Karpas-422 (cell line): ENCODE measurements at regions not wholly inside any gene's neighbourhood (a gene's known extent, or its start where the extent isn't known, plus 50 kb on each side); places are given as distances from the start of the nearest gene placed in this dataset.

Experiments
- DNase-seq: peaks from one replicate; pipeline ENCODE4 v3.0.0-alpha.2; 2015
- H2AFZ ChIP-seq: fragments of 200-600 bp; sonication (generic); 2 replicates; pipeline ENCODE4 v1.6.1; 2014; ENCODE audit warnings: antibody characterized with exemption, low read length, mixed read lengths
- H3K27ac ChIP-seq: fragments of 200-600 bp; sonication (generic); 2 replicates; pipeline ENCODE4 v1.5.1; 2014; ENCODE audit warnings: mild to moderate bottlenecking, low read length, moderate library complexity
- H3K27me3 ChIP-seq: fragments of 200-600 bp; sonication (generic); 2 replicates; pipeline ENCODE4 v1.6.1; 2014; ENCODE audit warnings: low read length, mixed read lengths
- H3K36me3 ChIP-seq: fragments of 200-600 bp; sonication (generic); 2 replicates; pipeline ENCODE4 v1.6.1; 2014; ENCODE audit warnings: low read length, mixed read lengths; ENCODE audit not compliant: insufficient read depth
- H3K4me1 ChIP-seq: fragments of 200-600 bp; sonication (generic); 2 replicates; pipeline ENCODE4 v1.6.1; 2014; ENCODE audit warnings: mild to moderate bottlenecking, low read length, mixed read lengths
- H3K4me2 ChIP-seq: fragments of 200-600 bp; sonication (generic); 2 replicates; pipeline ENCODE4 v1.6.1; 2014; ENCODE audit warnings: low read length, low read depth, mild to moderate bottlenecking; ENCODE audit not compliant: poor library complexity, severe bottlenecking
- H3K4me3 ChIP-seq: fragments of 200-600 bp; sonication (generic); 2 replicates; pipeline ENCODE4 v1.5.1; 2014; ENCODE audit warnings: mild to moderate bottlenecking, antibody characterized with exemption, low read length, mixed read lengths
- H3K79me2 ChIP-seq: fragments of 200-600 bp; sonication (generic); 2 replicates; pipeline ENCODE4 v1.6.1; 2014; ENCODE audit warnings: mild to moderate bottlenecking, low read length, mixed read lengths
- H3K9ac ChIP-seq: fragments of 200-600 bp; sonication (generic); 2 replicates; pipeline ENCODE4 v1.6.0; 2014; ENCODE audit warnings: low read length
- H3K9me2 ChIP-seq: fragments of 200-600 bp; sonication (generic), shearing (Covaris generic); replicated peaks from 2 replicates; pipeline ENCODE4 v1.6.0; 2014; ENCODE audit warnings: mild to moderate bottlenecking, low read length, moderate library complexity; ENCODE audit not compliant: insufficient read depth
- H3K9me3 ChIP-seq: fragments of 300-700, 200-600 bp; sonication (generic); 2 replicates; pipeline ENCODE4 v1.6.1; 2014; ENCODE audit warnings: low read length, mixed read lengths
- H4K20me1 ChIP-seq: fragments of 200-600 bp; sonication (generic); 2 replicates; pipeline ENCODE4 v1.6.1; 2014; ENCODE audit warnings: mild to moderate bottlenecking, antibody characterized with exemption, low read length, low read depth; ENCODE audit not compliant: insufficient read depth

DNA sequence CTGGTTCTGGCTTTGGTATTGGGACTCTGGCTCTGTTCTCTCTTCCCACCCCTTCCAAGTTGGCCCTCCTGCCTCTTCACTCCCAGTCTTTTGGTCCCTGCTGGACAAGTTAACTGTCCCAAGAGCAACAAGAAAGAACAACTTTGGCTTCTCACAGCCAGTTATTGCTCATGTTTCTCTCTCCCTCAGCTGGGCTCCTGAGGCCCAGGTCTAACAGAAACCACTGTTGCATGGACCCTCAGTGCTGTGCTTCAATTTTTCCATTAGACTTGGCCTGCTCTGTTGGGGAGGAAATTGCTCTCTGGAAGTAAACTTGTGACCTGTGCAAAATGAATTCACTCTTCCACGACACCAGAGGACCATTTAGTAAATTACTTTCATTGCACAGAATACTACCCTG lies 64.5 kb downstream of the CHST2 start:
- no peak overlapping the region for H3K4me2 ChIP-seq
- H2AFZ ChIP-seq: no peak overlapping the region
- H3K9me2 ChIP-seq: no peaks in the 10 kb centered on the region
- H3K9me3 ChIP-seq: no peaks in the 10 kb centered on the region
- no peak overlapping the region for H3K9ac ChIP-seq
- no peak for DNase-seq
- no peaks in the 10 kb centered on the region for H3K36me3 ChIP-seq
- no peaks in the 10 kb centered on the region for H4K20me1 ChIP-seq
- no peak overlapping the region for H3K27ac ChIP-seq
- peaks cover 27% of the 10 kb centered on the region for H3K4me1 ChIP-seq
- no peak overlapping the region for H3K4me3 ChIP-seq
- no peaks in the 10 kb centered on the region for H3K27me3 ChIP-seq
- no peaks in the 10 kb centered on the region for H3K79me2 ChIP-seq

DNA sequence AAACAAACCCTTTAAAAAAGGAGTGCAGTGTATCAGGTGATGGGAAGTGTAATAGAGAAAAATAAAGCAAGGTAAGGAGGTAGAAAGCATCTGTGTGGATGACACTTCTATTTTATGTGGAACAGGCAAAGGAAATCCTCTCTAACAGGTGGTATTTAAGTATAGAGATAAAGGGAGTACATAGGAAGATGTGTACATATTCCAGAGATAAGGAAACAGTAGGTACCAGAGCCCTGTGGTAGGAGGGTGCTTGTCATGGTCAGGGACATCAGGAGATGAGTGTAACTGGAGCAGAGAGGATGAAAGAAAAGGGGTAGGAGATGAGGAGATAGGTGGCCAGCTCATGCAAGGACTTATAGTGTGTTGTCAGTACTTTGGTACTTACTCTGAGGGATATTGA lies 65.8 kb downstream of the CHST2 start:
- Histone ChIP-seq H3K79me2 (no peaks in the 10 kb centered on the region), H3K27ac (no peak overlapping the region), H4K20me1 (no peaks in the 10 kb centered on the region), H3K27me3 (no peaks in the 10 kb centered on the region), H3K4me3 (no peak overlapping the region), H3K36me3 (no peaks in the 10 kb centered on the region), H3K9me2 (no peaks in the 10 kb centered on the region), H2AFZ (no peak overlapping the region), H3K4me1 (peaks cover 32% of the 10 kb centered on the region), H3K4me2 (no peak overlapping the region), H3K9ac (no peak overlapping the region), H3K9me3 (no peaks in the 10 kb centered on the region)
- DNase-seq: no peak

DNA sequence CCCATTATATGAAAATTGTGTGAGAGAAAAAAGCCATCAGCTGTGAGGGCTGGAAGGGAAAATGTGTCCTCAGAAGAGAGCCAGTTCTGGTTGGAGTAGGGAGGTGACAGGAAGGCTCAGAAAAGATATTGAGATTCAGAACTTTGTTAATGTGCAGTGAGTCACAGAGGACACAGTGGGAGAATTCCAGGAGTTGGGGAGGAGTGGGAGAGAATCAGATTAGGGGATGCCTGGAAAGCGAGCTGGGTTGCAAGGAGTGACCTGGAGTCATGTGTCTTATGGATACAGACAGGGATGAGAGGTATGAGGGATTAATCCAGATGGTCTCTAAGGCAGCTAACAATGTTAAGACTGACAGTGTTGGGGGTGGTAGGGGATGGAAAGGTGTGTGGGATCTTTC lies 67.5 kb downstream of the CHST2 start:
- H2AFZ ChIP-seq: no peak overlapping the region

DNA sequence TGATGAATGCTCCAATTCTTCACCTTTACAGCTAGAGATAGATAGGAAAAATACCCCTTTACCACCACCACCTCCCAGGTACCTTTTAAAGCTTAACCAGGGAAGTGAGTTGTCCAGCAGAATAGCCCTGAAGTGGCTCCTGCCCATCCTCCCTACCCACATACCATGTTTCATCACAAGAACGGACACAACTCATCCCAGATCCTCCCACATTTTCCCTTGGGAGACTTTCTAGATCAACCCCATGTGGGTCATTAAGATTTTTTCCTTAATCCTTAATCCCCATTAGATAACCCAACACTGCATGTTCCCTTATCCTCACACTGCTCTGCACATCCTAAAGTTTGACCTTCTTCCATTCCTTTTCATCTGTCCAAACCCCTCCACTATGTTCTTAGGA lies 69.3 kb downstream of the CHST2 start:
- no peak for DNase-seq
- Histone ChIP-seq H4K20me1 (no peaks in the 10 kb centered on the region), H3K27me3 (no peaks in the 10 kb centered on the region), H2AFZ (no peak overlapping the region), H3K9ac (no peak overlapping the region), H3K4me2 (no peak overlapping the region), H3K9me2 (no peaks in the 10 kb centered on the region), H3K4me1 (peaks cover 31% of the 10 kb centered on the region), H3K27ac (no peak overlapping the region), H3K36me3 (no peaks in the 10 kb centered on the region), H3K79me2 (no peaks in the 10 kb centered on the region), H3K4me3 (no peak overlapping the region), H3K9me3 (no peaks in the 10 kb centered on the region)

More for the DNA sequence above, 67.5 kb downstream of the CHST2 start:
- H3K27ac ChIP-seq: no peak overlapping the region
- DNase-seq: no peak
- no peak overlapping the region for H3K9ac ChIP-seq
- H4K20me1 ChIP-seq: no peaks in the 10 kb centered on the region
- H3K36me3 ChIP-seq: no peaks in the 10 kb centered on the region
- H3K4me2 ChIP-seq: no peak overlapping the region
- H3K9me2 ChIP-seq: no peaks in the 10 kb centered on the region
- H3K4me3 ChIP-seq: no peak overlapping the region
- H3K27me3 ChIP-seq: no peaks in the 10 kb centered on the region
- peaks cover 37% of the 10 kb centered on the region for H3K4me1 ChIP-seq
- no peaks in the 10 kb centered on the region for H3K9me3 ChIP-seq
- H3K79me2 ChIP-seq: no peaks in the 10 kb centered on the region

DNA sequence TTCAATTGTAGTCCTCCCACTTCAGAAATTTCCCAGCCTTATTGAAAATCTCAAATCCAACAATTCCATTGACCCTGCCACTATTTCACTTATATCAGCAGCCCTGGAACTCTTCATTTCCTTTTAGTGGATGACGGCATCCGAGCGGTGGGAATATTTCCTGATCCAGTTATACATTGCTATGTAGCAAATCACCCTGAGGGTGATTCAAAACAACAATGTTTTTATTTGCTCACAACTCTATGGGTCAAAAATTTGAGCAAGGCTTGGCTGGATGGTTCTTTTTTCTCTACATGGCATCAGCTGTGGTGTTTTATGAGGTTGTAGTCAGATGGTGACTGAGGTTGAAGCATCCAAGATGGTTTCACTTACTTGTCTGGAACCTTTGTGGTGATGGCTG lies 70.5 kb downstream of the CHST2 start:
- H3K4me1 ChIP-seq: peaks cover 31% of the 10 kb centered on the region
- no peaks in the 10 kb centered on the region for H3K9me2 ChIP-seq
- no peak for DNase-seq
- no peak overlapping the region for H3K27ac ChIP-seq
- no peak overlapping the region for H2AFZ ChIP-seq
- H3K4me2 ChIP-seq: no peak overlapping the region
- H3K79me2 ChIP-seq: no peaks in the 10 kb centered on the region
- H3K4me3 ChIP-seq: no peak overlapping the region
- H3K27me3 ChIP-seq: no peaks in the 10 kb centered on the region
- H3K9me3 ChIP-seq: no peaks in the 10 kb centered on the region
- H3K9ac ChIP-seq: no peak overlapping the region
- H4K20me1 ChIP-seq: no peaks in the 10 kb centered on the region
- H3K36me3 ChIP-seq: no peaks in the 10 kb centered on the region

DNA sequence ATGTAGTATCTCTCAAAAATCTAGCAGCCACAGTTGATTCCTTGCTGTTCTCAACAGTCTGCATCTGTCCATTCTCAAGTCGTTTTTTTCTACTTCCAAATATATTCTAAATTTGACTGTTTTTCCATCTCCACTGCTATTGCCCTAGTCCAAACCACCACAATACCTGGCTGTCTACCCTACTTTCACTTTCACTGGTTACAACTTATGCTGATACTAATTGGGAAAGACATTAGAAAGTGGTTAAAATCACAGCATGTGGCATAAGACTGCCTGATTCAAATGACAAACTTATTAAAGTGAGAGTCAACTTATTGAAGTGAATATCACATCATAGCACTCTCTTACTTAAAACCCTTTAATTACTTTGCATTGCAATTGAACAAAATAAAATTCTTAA lies 72.6 kb downstream of the CHST2 start:
- Histone ChIP-seq H3K9me3 (no peaks in the 10 kb centered on the region), H3K27ac (no peak overlapping the region), H3K79me2 (no peaks in the 10 kb centered on the region), H3K4me3 (no peak overlapping the region), H3K36me3 (no peaks in the 10 kb centered on the region), H3K27me3 (no peaks in the 10 kb centered on the region), H3K4me1 (peaks cover 31% of the 10 kb centered on the region), H3K4me2 (no peak overlapping the region), H3K9ac (no peak overlapping the region), H4K20me1 (no peaks in the 10 kb centered on the region), H2AFZ (peak overlapping the region; percentile 37; the same call in 1 of the 2 replicates), H3K9me2 (no peaks in the 10 kb centered on the region)
- no peak for DNase-seq

DNA sequence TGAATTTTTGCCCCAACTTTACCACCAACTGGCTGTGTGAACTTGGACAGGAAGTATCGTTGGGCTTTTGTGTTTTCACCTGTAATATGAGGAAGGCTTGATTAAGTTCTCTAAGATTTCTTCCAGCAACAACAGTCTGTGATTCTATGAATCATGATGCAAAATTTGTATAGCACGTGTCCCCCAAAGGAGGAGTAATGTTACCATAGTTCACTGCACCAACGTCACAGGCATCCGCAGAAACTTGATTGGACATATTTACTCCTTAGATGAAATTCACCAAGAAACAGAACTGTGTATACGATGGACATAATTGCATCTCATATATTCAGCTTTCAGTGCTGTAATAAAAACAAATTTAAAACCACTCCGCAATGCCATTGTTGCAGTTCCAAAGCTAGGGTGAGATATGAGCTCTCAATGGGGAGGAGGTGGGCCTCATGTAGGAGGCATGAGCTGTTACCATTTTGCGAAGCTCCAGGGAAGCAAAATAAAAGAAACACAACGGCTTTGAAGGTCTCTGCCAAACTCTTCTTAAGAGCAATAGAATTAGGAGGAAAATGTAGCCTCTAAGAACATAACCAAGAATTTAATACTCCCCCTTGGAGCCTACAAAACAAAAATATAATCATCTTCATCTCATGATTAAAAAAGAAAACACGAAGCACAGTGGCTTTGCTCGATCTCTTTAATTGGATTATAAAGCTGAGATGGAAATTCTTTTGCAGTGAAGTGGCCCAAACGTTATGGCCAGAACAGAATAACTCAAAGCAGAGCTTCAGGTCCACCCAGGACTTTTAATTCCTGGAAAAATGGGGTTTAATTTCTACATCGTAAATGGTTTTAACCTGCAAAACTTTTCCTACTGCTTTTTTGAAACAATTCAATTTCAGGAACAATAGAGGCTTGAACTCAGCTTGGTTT lies 80.7 kb downstream of the CHST2 start:
- peaks cover 8% of the 10 kb centered on the region; the same call in 1 of the 2 replicates for H3K36me3 ChIP-seq
- H3K9me2 ChIP-seq: no peaks in the 10 kb centered on the region
- no peaks in the 10 kb centered on the region for H3K79me2 ChIP-seq
- peaks cover 9% of the 10 kb centered on the region for H3K9me3 ChIP-seq
- no peak overlapping the region for H2AFZ ChIP-seq
- no peaks in the 10 kb centered on the region for H3K27me3 ChIP-seq
- H4K20me1 ChIP-seq: no peaks in the 10 kb centered on the region
- H3K27ac ChIP-seq: peak overlapping the region; percentile 96
- H3K4me3 ChIP-seq: peak overlapping the region; percentile 48
- peak overlapping the region; percentile 80 for H3K4me2 ChIP-seq
- H3K9ac ChIP-seq: peak overlapping the region; percentile 58
- peak; percentile 91 for DNase-seq
- H3K4me1 ChIP-seq: peaks cover 51% of the 10 kb centered on the region

DNA sequence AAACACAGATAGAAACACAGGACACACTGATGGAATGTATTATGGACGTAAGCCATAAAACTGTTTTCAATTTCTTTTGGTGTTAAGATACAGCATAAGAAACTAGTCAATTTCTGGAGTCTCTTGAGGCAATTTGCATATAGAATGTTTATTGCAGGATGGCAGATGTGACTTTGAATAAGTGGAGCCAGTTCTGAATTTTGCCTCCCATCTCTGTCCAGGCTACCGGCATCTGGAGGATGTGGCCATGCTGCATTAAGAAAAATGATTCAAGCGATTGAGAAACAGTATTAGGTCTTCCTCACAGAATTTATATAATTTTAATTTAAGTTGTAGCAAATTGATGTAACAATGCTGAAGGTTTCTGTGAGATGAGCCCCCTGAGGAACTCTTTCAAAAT lies 81.5 kb downstream of the CHST2 start:
- H2AFZ ChIP-seq: no peak overlapping the region
- H3K4me3 ChIP-seq: peak overlapping the region; percentile 48
- H3K4me1 ChIP-seq: peaks cover 59% of the 10 kb centered on the region
- peak overlapping the region; percentile 58 for H3K9ac ChIP-seq
- H3K9me3 ChIP-seq: peaks cover 9% of the 10 kb centered on the region
- H4K20me1 ChIP-seq: no peaks in the 10 kb centered on the region
- H3K36me3 ChIP-seq: peaks cover 8% of the 10 kb centered on the region; the same call in 1 of the 2 replicates
- peak overlapping the region; percentile 96 for H3K27ac ChIP-seq
- peak overlapping the region; percentile 80 for H3K4me2 ChIP-seq
- H3K79me2 ChIP-seq: no peaks in the 10 kb centered on the region
- H3K27me3 ChIP-seq: no peaks in the 10 kb centered on the region
- no peaks in the 10 kb centered on the region for H3K9me2 ChIP-seq
- peak; percentile 92 for DNase-seq
